Cardiac muscle cell (in vitro differentiated cells and primary cell): ENCODE measurements at regions not wholly inside any gene's neighbourhood (a gene's known extent, or its start where the extent isn't known, plus 50 kb on each side); places are given as distances from the start of the nearest gene placed in this dataset.

Experiments used
- DNase-seq, 2 donors: peaks; one replicate each; pipeline versions ENCODE4 v3.0.0 to v3.0.0-alpha.2; 2010 to 2017; ENCODE audit warnings: low read depth in 1 of 2, low spot score in 1 of 2
- H3K27ac ChIP-seq: fragments of 200-600 bp; sonication (generic); 2 replicates; pipeline ENCODE4 v1.5.1; 2016
- H3K27me3 ChIP-seq: fragments of 200-600 bp; sonication (generic); 2 replicates; pipeline ENCODE4 v1.6.0; 2016; ENCODE audit warnings: control low read depth
- H3K36me3 ChIP-seq: fragments of 200-600 bp; sonication (generic); 2 replicates; pipeline ENCODE4 v1.5.1; 2016; ENCODE audit warnings: control low read depth
- H3K4me1 ChIP-seq: fragments of 200-600 bp; sonication (generic); 2 replicates; pipeline ENCODE4 v1.8.1; 2017; ENCODE audit warnings: low read depth, mild to moderate bottlenecking, mixed run types
- H3K4me3 ChIP-seq: fragments of 200-600 bp; sonication (generic); 2 replicates; pipeline ENCODE4 v1.5.1; 2016; ENCODE audit warnings: mild to moderate bottlenecking
- H3K9me3 ChIP-seq: fragments of 200-600 bp; sonication (generic); 2 replicates; pipeline ENCODE4 v1.5.1; 2017; ENCODE audit warnings: low read depth, mild to moderate bottlenecking, control low read depth
- CTCF ChIP-seq: IDR thresholded peaks from 2 replicates; pipeline ENCODE4 v1.5.1; 2012; ENCODE audit warnings: low read depth, mild to moderate bottlenecking, low read length

DNA sequence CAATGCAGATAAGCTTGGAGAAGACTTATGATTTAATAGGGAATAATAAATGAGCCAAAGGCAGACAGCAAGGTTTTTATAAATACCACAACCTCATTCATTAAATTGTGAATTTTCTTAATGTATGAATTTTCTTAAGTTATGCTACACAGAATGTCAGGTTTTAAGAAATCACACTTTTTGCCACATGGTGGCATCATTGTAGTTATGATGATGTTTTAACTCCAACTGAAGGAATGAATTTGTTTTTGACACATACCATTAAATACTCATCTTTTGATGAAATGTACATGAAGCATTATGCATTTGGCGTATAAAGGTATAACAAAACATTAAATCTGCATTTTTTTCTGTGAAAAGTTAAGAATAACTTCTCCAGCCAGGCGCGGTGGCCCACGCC, 524.1 kb upstream of the FBXO33 start:
- no peak for DNase-seq
- Histone ChIP-seq H3K4me1 (no peaks in the 10 kb centered on the region), H3K27me3 (no peaks in the 10 kb centered on the region), H3K9me3 (no peaks in the 10 kb centered on the region), H3K27ac (no peak overlapping the region), H3K36me3 (no peaks in the 10 kb centered on the region), H3K4me3 (no peak overlapping the region)
- no peak for TF ChIP-seq CTCF

- H3K4me3 ChIP-seq: no peak overlapping the region
Measured at GRCh38 chr14:39948235-39948634, 516.0 kb upstream of the FBXO33 start.

GRCh38 chr14:39946807-39947206, 514.6 kb upstream of the FBXO33 start:
- Histone ChIP-seq H3K4me3 (no peak overlapping the region), H3K4me1 (no peaks in the 10 kb centered on the region), H3K36me3 (no peaks in the 10 kb centered on the region), H3K9me3 (no peaks in the 10 kb centered on the region), H3K27me3 (no peaks in the 10 kb centered on the region), H3K27ac (no peak overlapping the region)
- TF ChIP-seq CTCF: no peak
- no peak for DNase-seq

More at GRCh38 chr14:39948235-39948634, 516.0 kb upstream of the FBXO33 start:
- Histone ChIP-seq H3K9me3 (no peaks in the 10 kb centered on the region), H3K27me3 (no peaks in the 10 kb centered on the region), H3K36me3 (no peaks in the 10 kb centered on the region), H3K27ac (no peak overlapping the region), H3K4me1 (no peaks in the 10 kb centered on the region)
- TF ChIP-seq CTCF: no peak
- no peak for DNase-seq

DNA sequence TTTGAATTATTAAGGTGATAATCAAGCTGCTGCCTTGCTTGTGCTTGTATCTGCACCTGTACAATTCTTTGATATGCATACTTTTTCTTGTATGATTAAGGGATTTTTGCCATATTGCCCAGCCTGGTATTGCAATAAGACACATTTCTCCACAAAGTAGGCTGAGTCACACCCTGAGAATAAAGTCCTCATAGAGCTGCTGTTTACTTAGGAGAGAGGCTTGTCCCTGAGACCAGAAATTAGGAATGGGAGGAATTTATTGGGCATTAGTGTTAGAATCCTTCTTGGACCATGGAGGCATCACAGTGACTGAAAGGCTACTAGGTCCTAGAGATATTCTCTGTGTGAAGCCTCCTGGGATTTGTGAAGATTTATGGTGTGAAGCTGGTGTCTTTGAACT, 506.8 kb upstream of the FBXO33 start:
- Histone ChIP-seq H3K9me3 (no peaks in the 10 kb centered on the region), H3K4me1 (no peaks in the 10 kb centered on the region), H3K27me3 (no peaks in the 10 kb centered on the region), H3K27ac (no peak overlapping the region), H3K36me3 (no peaks in the 10 kb centered on the region), H3K4me3 (no peak overlapping the region)
- no peak for DNase-seq
- no peak for TF ChIP-seq CTCF

GRCh38 chr14:39912192-39913100, 480.2 kb upstream of the FBXO33 start:
- DNase-seq: no peak
- H3K36me3 ChIP-seq: no peaks in the 10 kb centered on the region
- no peaks in the 10 kb centered on the region for H3K27me3 ChIP-seq

More at GRCh38 chr14:39912192-39913100, 480.2 kb upstream of the FBXO33 start:
- Histone ChIP-seq H3K9me3 (no peaks in the 10 kb centered on the region), H3K4me3 (no peak overlapping the region), H3K27ac (no peak overlapping the region), H3K4me1 (no peaks in the 10 kb centered on the region)
- no peak for TF ChIP-seq CTCF
